HG03039 (cell line): ENCODE measurements at regions not wholly inside any gene's neighbourhood (a gene's known extent, or its start where the extent isn't known, plus 50 kb on each side); places are given as distances from the start of the nearest gene placed in this dataset.

ENCODE experiments used
- ATAC-seq: cut with Tn5 transposase; IDR thresholded peaks from one replicate; pipeline ENCODE4 v1.9.1; 2021; ENCODE audit warnings: mild to moderate bottlenecking, moderate library complexity; ENCODE audit not compliant: unreplicated experiment

- ATAC-seq, result no peak
These were observed 221.7 kb downstream of the DIRAS2 start for GRCh38 chr9:90420768-90421513.

- ATAC-seq, result no peak
These were observed 220.8 kb downstream of the DIRAS2 start for GRCh38 chr9:90421786-90422185.

- no peak for ATAC-seq
These were observed 218.9 kb downstream of the DIRAS2 start for GRCh38 chr9:90423661-90424193.

GRCh38 chr9:90428517-90428916, 214.1 kb downstream of the DIRAS2 start:
- ATAC-seq, result no peak

- ATAC-seq, result no peak
These were observed 209.7 kb downstream of the DIRAS2 start for GRCh38 chr9:90432951-90433350.

- no peak for ATAC-seq
These were observed 209.2 kb downstream of the DIRAS2 start for GRCh38 chr9:90433398-90433941.

- ATAC-seq, result no peak
These were observed 200.8 kb downstream of the DIRAS2 start for GRCh38 chr9:90441814-90442213.

- ATAC-seq, result no peak
These were observed 199.9 kb downstream of the DIRAS2 start for GRCh38 chr9:90442723-90443122.

- ATAC-seq, result no peak
These were observed 197.9 kb downstream of the DIRAS2 start for GRCh38 chr9:90444609-90445204.

- no peak for ATAC-seq
These were observed 197.2 kb downstream of the DIRAS2 start for GRCh38 chr9:90445391-90445790.

GRCh38 chr9:90446200-90446948, 196.2 kb downstream of the DIRAS2 start:
- no peak for ATAC-seq

- ATAC-seq, result no peak
These were observed 194.9 kb downstream of the DIRAS2 start for GRCh38 chr9:90447773-90448172.

- no peak for ATAC-seq
These were observed 193.3 kb downstream of the DIRAS2 start for GRCh38 chr9:90449213-90449925.

- no peak for ATAC-seq
These were observed 190.8 kb downstream of the DIRAS2 start for GRCh38 chr9:90451804-90452203.

- ATAC-seq, result no peak
These were observed 187.3 kb downstream of the DIRAS2 start for GRCh38 chr9:90455316-90455715.

GRCh38 chr9:90457386-90458190, 185.0 kb downstream of the DIRAS2 start:
- ATAC-seq, result no peak

GRCh38 chr9:90458485-90458884, 184.1 kb downstream of the DIRAS2 start:
- ATAC-seq, result no peak

GRCh38 chr9:90459321-90459720, 183.3 kb downstream of the DIRAS2 start:
- ATAC-seq, result no peak

GRCh38 chr9:90460220-90460619, 182.4 kb downstream of the DIRAS2 start:
- no peak for ATAC-seq

- ATAC-seq, result no peak
These were observed 177.6 kb downstream of the DIRAS2 start for GRCh38 chr9:90464978-90465377.
